Activated T-cell treated with anti-CD3 and anti-CD28 coated beads, Interleukin-2, amount 50 U/mL, for 48 hours (primary cell): ENCODE measurements at regions not wholly inside any gene's neighbourhood (a gene's known extent, or its start where the extent isn't known, plus 50 kb on each side); places are given as distances from the start of the nearest gene placed in this dataset.

ENCODE experiments used
- DNase-seq, 2 experiments: peaks; one replicate each; pipeline ENCODE4 v3.0.0-alpha.2; 2020

- no peak for DNase-seq
Observed at GRCh38 chr13:75231235-75231634, 250.7 kb downstream of the TBC1D4 start.

- no peak for DNase-seq
Observed at GRCh38 chr13:75226733-75227435, 255.1 kb downstream of the TBC1D4 start.

GRCh38 chr13:75226092-75226491, 255.9 kb downstream of the TBC1D4 start:
- DNase-seq: no peak

GRCh38 chr13:75225288-75226032, 256.5 kb downstream of the TBC1D4 start:
- no peak for DNase-seq

- no peak for DNase-seq
Observed at GRCh38 chr13:75224053-75224742, 257.8 kb downstream of the TBC1D4 start.

- DNase-seq: no peak
Observed at GRCh38 chr13:75222031-75222430, 259.9 kb downstream of the TBC1D4 start.

- no peak for DNase-seq
Observed at GRCh38 chr13:75220861-75221260, 261.1 kb downstream of the TBC1D4 start.

- no peak for DNase-seq
Observed at GRCh38 chr13:75220238-75220542, 261.8 kb downstream of the TBC1D4 start.

- DNase-seq: peak; percentile 90 to 93
Observed at GRCh38 chr13:75219479-75220237, 262.3 kb downstream of the TBC1D4 start.

GRCh38 chr13:75217949-75218348, 264.0 kb downstream of the TBC1D4 start:
- no peak for DNase-seq

GRCh38 chr13:75216038-75216437, 265.9 kb downstream of the TBC1D4 start:
- no peak for DNase-seq

GRCh38 chr13:75214846-75215245, 267.1 kb downstream of the TBC1D4 start:
- no peak for DNase-seq

- DNase-seq: no peak
Observed at GRCh38 chr13:75202981-75203380, 279.0 kb downstream of the TBC1D4 start.

GRCh38 chr13:75197803-75198202, 284.2 kb downstream of the TBC1D4 start:
- DNase-seq: no peak

GRCh38 chr13:75196147-75196837, 285.7 kb downstream of the TBC1D4 start:
- no peak for DNase-seq

- DNase-seq: no peak
Observed at GRCh38 chr13:75195495-75196146, 286.3 kb downstream of the TBC1D4 start.

- DNase-seq: no peak
Observed at GRCh38 chr13:75194717-75195462, 287.1 kb downstream of the TBC1D4 start.

GRCh38 chr13:75186379-75186778, 295.6 kb downstream of the TBC1D4 start:
- DNase-seq: no peak

- DNase-seq: no peak
Observed at GRCh38 chr13:75181906-75182305, 300.1 kb downstream of the TBC1D4 start.

- no peak for DNase-seq
Observed at GRCh38 chr13:75180805-75181455, 301.0 kb downstream of the TBC1D4 start.

GRCh38 chr13:75178436-75178835, 303.5 kb downstream of the TBC1D4 start:
- no peak for DNase-seq
